ENCODE measurements at regions not wholly inside any gene's neighbourhood (a gene's known extent, or its start where the extent isn't known, plus 50 kb on each side); places are given as distances from the start of the nearest gene placed in this dataset.

GRCh38 chr14:53328841-53329240 is 175.7 kb upstream of the DDHD1 start:
- H3K4me1 Mint-ChIP-seq (ENCODE audit: unreplicated experiment), result peaks cover 6% of the 10 kb centered on the region
- H3K4me3 Mint-ChIP-seq (ENCODE audit: unreplicated experiment), result no peak overlapping the region
- no peak for DNase-seq (ENCODE audit: low spot score)
- H3K27me3 Mint-ChIP-seq (ENCODE audit: unreplicated experiment), result no peaks in the 10 kb centered on the region
- H3K27ac Mint-ChIP-seq (ENCODE audit: unreplicated experiment), result no peak overlapping the region
- H3K36me3 Mint-ChIP-seq (ENCODE audit: low read depth, unreplicated experiment), result no peaks in the 10 kb centered on the region
- H3K9me3 Mint-ChIP-seq (ENCODE audit: unreplicated experiment), result no peaks in the 10 kb centered on the region
- no peak for TF ChIP-seq CTCF (IDR thresholded peaks at IDR 0.05; ENCODE audit: unreplicated experiment)

- TF ChIP-seq CTCF (IDR thresholded peaks at IDR 0.05; ENCODE audit: unreplicated experiment), result no peak
- Mint-ChIP-seq H3K4me3 (ENCODE audit: unreplicated experiment) (no peak overlapping the region), H3K27me3 (ENCODE audit: unreplicated experiment) (no peaks in the 10 kb centered on the region), H3K9me3 (ENCODE audit: unreplicated experiment) (no peaks in the 10 kb centered on the region), H3K36me3 (ENCODE audit: low read depth, unreplicated experiment) (no peaks in the 10 kb centered on the region), H3K27ac (ENCODE audit: unreplicated experiment) (no peak overlapping the region), H3K4me1 (ENCODE audit: unreplicated experiment) (no peaks in the 10 kb centered on the region)
- DNase-seq (ENCODE audit: low spot score), result no peak
Measured at GRCh38 chr14:53327716-53328115, 174.6 kb upstream of the DDHD1 start.

GRCh38 chr14:53325176-53325806 is 172.2 kb upstream of the DDHD1 start:
- H3K4me3 Mint-ChIP-seq (ENCODE audit: unreplicated experiment), result no peak overlapping the region
- peak; percentile 25 for TF ChIP-seq CTCF (IDR thresholded peaks at IDR 0.05; ENCODE audit: unreplicated experiment)
- no peak overlapping the region for H3K27ac Mint-ChIP-seq (ENCODE audit: unreplicated experiment)
- no peaks in the 10 kb centered on the region for H3K4me1 Mint-ChIP-seq (ENCODE audit: unreplicated experiment)
- H3K36me3 Mint-ChIP-seq (ENCODE audit: low read depth, unreplicated experiment), result no peaks in the 10 kb centered on the region
- H3K27me3 Mint-ChIP-seq (ENCODE audit: unreplicated experiment), result no peaks in the 10 kb centered on the region
- DNase-seq (ENCODE audit: low spot score), result no peak
- no peaks in the 10 kb centered on the region for H3K9me3 Mint-ChIP-seq (ENCODE audit: unreplicated experiment)

GRCh38 chr14:53316504-53316903 is 163.4 kb upstream of the DDHD1 start:
- DNase-seq (ENCODE audit: low spot score), result no peak
- Mint-ChIP-seq H3K4me3 (ENCODE audit: unreplicated experiment) (no peak overlapping the region), H3K27ac (ENCODE audit: unreplicated experiment) (no peak overlapping the region), H3K9me3 (ENCODE audit: unreplicated experiment) (no peaks in the 10 kb centered on the region), H3K27me3 (ENCODE audit: unreplicated experiment) (peaks cover 2% of the 10 kb centered on the region), H3K4me1 (ENCODE audit: unreplicated experiment) (no peaks in the 10 kb centered on the region), H3K36me3 (ENCODE audit: low read depth, unreplicated experiment) (no peaks in the 10 kb centered on the region)
- TF ChIP-seq CTCF (IDR thresholded peaks at IDR 0.05; ENCODE audit: unreplicated experiment), result no peak

- Mint-ChIP-seq H3K9me3 (ENCODE audit: unreplicated experiment) (no peaks in the 10 kb centered on the region), H3K36me3 (ENCODE audit: low read depth, unreplicated experiment) (no peaks in the 10 kb centered on the region), H3K27ac (ENCODE audit: unreplicated experiment) (no peak overlapping the region), H3K27me3 (ENCODE audit: unreplicated experiment) (no peaks in the 10 kb centered on the region), H3K4me3 (ENCODE audit: unreplicated experiment) (no peak overlapping the region), H3K4me1 (ENCODE audit: unreplicated experiment) (no peaks in the 10 kb centered on the region)
- no peak for DNase-seq (ENCODE audit: low spot score)
- TF ChIP-seq CTCF (IDR thresholded peaks at IDR 0.05; ENCODE audit: unreplicated experiment), result no peak
Measured at GRCh38 chr14:53310412-53310811, 157.3 kb upstream of the DDHD1 start.

Measured in endothelial cell (in vitro differentiated cells).